MCF 10A (cell line): ENCODE measurements at regions not wholly inside any gene's neighbourhood (a gene's known extent, or its start where the extent isn't known, plus 50 kb on each side); places are given as distances from the start of the nearest gene placed in this dataset.
A peak's percentile ranks its signal among the peaks of the same experiment; 100 is the strongest.
"Not testable (repeated sequence)": the region's sequence is repeated elsewhere in the genome, so short reads cannot be mapped to it uniquely, and the experiment has no call there.

ENCODE experiments used
- BruUV-seq: library from RNA; stranded (reverse); fragments of 400-500 nt; replicated peaks from 2 replicates; lab custom pipeline; 2021; lab: Mats Ljungman, UMichigan
- CTCF ChIA-PET: fragments of 300-600 bp; sonication (Branson Sonifier 250); formaldehyde crosslinking; extraction: SDS; loops from one replicate; lab custom pipeline; 2021; ENCODE audit warnings: antibody characterized with exemption, inconsistent platforms; lab: Yijun Ruan, JAX
- POLR2A ChIA-PET: fragments of 300-600, 350-650 bp; sonication (Branson Sonifier 250); formaldehyde crosslinking; extraction: SDS; loops from one replicate; lab custom pipeline; 2020; ENCODE audit warnings: antibody characterized with exemption, inconsistent platforms; lab: Yijun Ruan, JAX
- DNase-seq: peaks from one replicate; pipeline ENCODE4 v3.0.0-alpha.2; 2018; ENCODE audit not compliant: unreplicated experiment
- H3K27ac Mint-ChIP-seq: one replicate; pipeline ENCODE4 v1.8.0; 2022; ENCODE audit warnings: mild to moderate bottlenecking, low read depth, mixed read lengths; ENCODE audit not compliant: unreplicated experiment
- H3K27me3 Mint-ChIP-seq: one replicate; pipeline ENCODE4 v1.8.0; 2022; ENCODE audit warnings: mixed read lengths; ENCODE audit not compliant: insufficient read depth, unreplicated experiment
- H3K36me3 Mint-ChIP-seq: one replicate; pipeline ENCODE4 v1.8.0; 2022; ENCODE audit warnings: mild to moderate bottlenecking, moderate library complexity, mixed read lengths; ENCODE audit not compliant: insufficient read depth, unreplicated experiment
- H3K4me1 Mint-ChIP-seq: one replicate; pipeline ENCODE4 v1.8.0; 2022; ENCODE audit warnings: mixed read lengths; ENCODE audit not compliant: insufficient read depth, unreplicated experiment
- H3K4me3 Mint-ChIP-seq: one replicate; pipeline ENCODE4 v1.8.0; 2022; ENCODE audit warnings: mild to moderate bottlenecking, moderate library complexity, mixed read lengths; ENCODE audit not compliant: unreplicated experiment
- H3K9me3 Mint-ChIP-seq: one replicate; pipeline ENCODE4 v1.8.0; 2022; ENCODE audit warnings: mixed read lengths; ENCODE audit not compliant: unreplicated experiment
- CTCF ChIP-seq: fragments of 200-600 bp; IDR thresholded peaks from one replicate; pipeline ENCODE4 v1.8.0; 2022; ENCODE audit warnings: antibody characterized with exemption, mild to moderate bottlenecking; ENCODE audit not compliant: unreplicated experiment
- intact Hi-C: fragments of 100-400 bp; cut with micrococcal nuclease; formaldehyde crosslinking; loops from 2 replicates; pipeline ENCODE4 v1.14.1; 2022

- H3K27me3 Mint-ChIP-seq, H3K4me3 Mint-ChIP-seq, POLR2A ChIA-PET, H3K27ac Mint-ChIP-seq, intact Hi-C loops, H3K4me1 Mint-ChIP-seq, H3K36me3 Mint-ChIP-seq, BruUV-seq, DNase-seq: not testable (repeated sequence)
- CTCF ChIA-PET, result interaction anchor here (0.9 to 1.6 kb wide), 2 partner anchors 154 to 391 kb away, joined by 3 to 7 read pairs; no protein-coding TSS in a partner anchor
- peaks cover 18% of the 10 kb centered on the region for H3K9me3 Mint-ChIP-seq
Observed at GRCh38 chr3:75583116-75583515, 81.0 kb upstream of the FRG2C start.

- CTCF ChIA-PET, result interaction anchor here (0.6 kb wide), 1 partner anchor 402 kb away, joined by 3 read pairs; no protein-coding TSS in a partner anchor
Observed at GRCh38 chr3:75587695-75588094, 76.4 kb upstream of the FRG2C start.

GRCh38 chr3:75590382-75590781 lies 73.7 kb upstream of the FRG2C start:
- intact Hi-C loops, H3K27me3 Mint-ChIP-seq, BruUV-seq, DNase-seq, H3K4me1 Mint-ChIP-seq, H3K4me3 Mint-ChIP-seq, H3K36me3 Mint-ChIP-seq, H3K27ac Mint-ChIP-seq, POLR2A ChIA-PET: not testable (repeated sequence)
- CTCF ChIA-PET, result interaction anchor here (0.6 to 1.1 kb wide), 2 partner anchors 10 to 268 kb away, joined by 3 to 4 read pairs; no protein-coding TSS in a partner anchor
- peaks cover 24% of the 10 kb centered on the region for H3K9me3 Mint-ChIP-seq

More at GRCh38 chr3:75587695-75588094, 76.4 kb upstream of the FRG2C start:
- H3K27ac Mint-ChIP-seq, DNase-seq, BruUV-seq, H3K4me3 Mint-ChIP-seq, H3K27me3 Mint-ChIP-seq, H3K36me3 Mint-ChIP-seq, POLR2A ChIA-PET, intact Hi-C loops, H3K4me1 Mint-ChIP-seq: not testable (repeated sequence)
- H3K9me3 Mint-ChIP-seq, result peaks cover 25% of the 10 kb centered on the region

- DNase-seq, result peak; percentile 2
- H3K36me3 Mint-ChIP-seq, BruUV-seq, POLR2A ChIA-PET, intact Hi-C loops, H3K27ac Mint-ChIP-seq, CTCF ChIA-PET, H3K27me3 Mint-ChIP-seq, H3K4me1 Mint-ChIP-seq, H3K4me3 Mint-ChIP-seq: not testable (repeated sequence)
- peaks cover 10% of the 10 kb centered on the region for H3K9me3 Mint-ChIP-seq
Observed at GRCh38 chr3:75604286-75604934, 59.7 kb upstream of the FRG2C start.

GRCh38 chr3:75607996-75608395 lies 56.1 kb upstream of the FRG2C start:
- CTCF ChIA-PET, H3K27me3 Mint-ChIP-seq, H3K36me3 Mint-ChIP-seq, POLR2A ChIA-PET, H3K4me1 Mint-ChIP-seq, intact Hi-C loops, H3K9me3 Mint-ChIP-seq, H3K27ac Mint-ChIP-seq, BruUV-seq, H3K4me3 Mint-ChIP-seq, DNase-seq: not testable (repeated sequence)

GRCh38 chr3:75609598-75609997 lies 54.5 kb upstream of the FRG2C start:
- H3K36me3 Mint-ChIP-seq, DNase-seq, intact Hi-C loops, BruUV-seq, H3K27me3 Mint-ChIP-seq, H3K27ac Mint-ChIP-seq, POLR2A ChIA-PET, H3K4me1 Mint-ChIP-seq, CTCF ChIA-PET, H3K9me3 Mint-ChIP-seq, H3K4me3 Mint-ChIP-seq: not testable (repeated sequence)

GRCh38 chr3:75610773-75611172 lies 53.4 kb upstream of the FRG2C start:
- Mint-ChIP-seq H3K27ac (no peak overlapping the region), H3K4me3 (no peak overlapping the region), H3K27me3 (no peaks in the 10 kb centered on the region), H3K36me3 (no peaks in the 10 kb centered on the region), H3K9me3 (peaks cover 10% of the 10 kb centered on the region), H3K4me1 (no peaks in the 10 kb centered on the region)
- POLR2A ChIA-PET, result no interaction called here
- intact Hi-C loops, result no loop called here
- DNase-seq, result no peak
- TF ChIP-seq CTCF, result no peak
- BruUV-seq, result no TSS peak
- CTCF ChIA-PET, result no interaction called here

- H3K4me3 Mint-ChIP-seq, intact Hi-C loops, POLR2A ChIA-PET, H3K9me3 Mint-ChIP-seq, H3K36me3 Mint-ChIP-seq, CTCF ChIA-PET, BruUV-seq, H3K27ac Mint-ChIP-seq, H3K4me1 Mint-ChIP-seq, H3K27me3 Mint-ChIP-seq, DNase-seq: not testable (repeated sequence)
Observed at GRCh38 chr3:75611724-75612460, 52.2 kb upstream of the FRG2C start.
